Smooth muscle cell (in vitro differentiated cells): ENCODE measurements at regions not wholly inside any gene's neighbourhood (a gene's known extent, or its start where the extent isn't known, plus 50 kb on each side); places are given as distances from the start of the nearest gene placed in this dataset.

Experiments used
- DNase-seq: peaks from one replicate; lab custom pipeline; 2025; ENCODE audit not compliant: unreplicated experiment; lab: John Stamatoyannopoulos, UW
- H2AFZ ChIP-seq: fragments of 200-600 bp; sonication (generic); 2 replicates; pipeline ENCODE4 v1.6.0; 2016; ENCODE audit warnings: antibody characterized with exemption, low read depth, mild to moderate bottlenecking
- H3F3A ChIP-seq: fragments of 200-600 bp; sonication (generic); 2 replicates; pipeline ENCODE4 v1.6.0; 2017; ENCODE audit warnings: antibody characterized with exemption, low read depth
- H3K27ac ChIP-seq: fragments of 200-600 bp; sonication (generic); 2 replicates; pipeline ENCODE4 v1.5.1; 2016; ENCODE audit warnings: low read depth, mild to moderate bottlenecking
- H3K27me3 ChIP-seq: fragments of 200-600 bp; sonication (generic); 2 replicates; pipeline ENCODE4 v1.6.1; 2016; ENCODE audit warnings: low read depth, mild to moderate bottlenecking
- H3K36me3 ChIP-seq: fragments of 200-600 bp; sonication (generic); 2 replicates; pipeline ENCODE4 v1.5.1; 2016; ENCODE audit warnings: low read depth
- H3K4me1 ChIP-seq: fragments of 200-600 bp; sonication (generic); 2 replicates; pipeline ENCODE4 v1.5.1; 2016; ENCODE audit warnings: low read depth
- H3K4me2 ChIP-seq: fragments of 200-600 bp; sonication (generic); 2 replicates; pipeline ENCODE4 v1.6.0; 2016; ENCODE audit warnings: mild to moderate bottlenecking
- H3K4me3 ChIP-seq: fragments of 200-600 bp; sonication (generic); 2 replicates; pipeline ENCODE4 v1.5.1; 2016; ENCODE audit warnings: mild to moderate bottlenecking
- H3K79me2 ChIP-seq: fragments of 200-600 bp; sonication (generic); 2 replicates; pipeline ENCODE4 v1.6.0; 2016; ENCODE audit warnings: low read depth, mild to moderate bottlenecking
- H3K9ac ChIP-seq: fragments of 200-600 bp; sonication (generic); 2 replicates; pipeline ENCODE4 v1.6.0; 2016; ENCODE audit warnings: low read depth
- H3K9me3 ChIP-seq: fragments of 200-600 bp; sonication (generic); replicated peaks from 2 replicates; pipeline ENCODE4 v1.5.1; 2016; ENCODE audit warnings: low read depth
- H4K20me1 ChIP-seq: fragments of 200-600 bp; sonication (generic); 2 replicates; pipeline ENCODE4 v1.6.0; 2016; ENCODE audit warnings: low read depth
- CTCF ChIP-seq: fragments of 200-600 bp; sonication (generic); IDR thresholded peaks from 2 replicates; pipeline ENCODE4 v1.5.1; 2017; ENCODE audit warnings: borderline replicate concordance, mild to moderate bottlenecking, antibody characterized with exemption; ENCODE audit not compliant: insufficient read depth, poor library complexity, severe bottlenecking
- WGBS: methylation state at CpG from one replicate; pipeline ENCODE4 v1.1.7; 2016; ENCODE audit warnings: low lambda C conversion rate; 5-methylcytosine and 5-hydroxymethylcytosine counted together

GRCh38 chr5:84817953-84818352 lies 433.3 kb upstream of the EDIL3 start:
- no peak for DNase-seq
- Histone ChIP-seq H3K36me3 (no peaks in the 10 kb centered on the region), H3K27me3 (peaks cover 12% of the 10 kb centered on the region), H2AFZ (no peak overlapping the region), H3K4me3 (no peak overlapping the region), H3K27ac (no peak overlapping the region), H3K4me1 (no peaks in the 10 kb centered on the region), H3K9ac (no peak overlapping the region), H3K4me2 (no peak overlapping the region), H3F3A (no peaks in the 10 kb centered on the region), H3K9me3 (no peaks in the 10 kb centered on the region), H4K20me1 (no peaks in the 10 kb centered on the region), H3K79me2 (no peaks in the 10 kb centered on the region)
- TF ChIP-seq CTCF = no peak
- 98% methylated on average over 5 of the region's 5 CpGs for WGBS

GRCh38 chr5:84816746-84817547 lies 432.3 kb upstream of the EDIL3 start:
- WGBS = 37% methylated on average over 4 of the region's 4 CpGs
- Histone ChIP-seq H4K20me1 (no peaks in the 10 kb centered on the region), H3K36me3 (no peaks in the 10 kb centered on the region), H3K27me3 (peaks cover 12% of the 10 kb centered on the region), H2AFZ (no peak overlapping the region), H3K4me1 (no peaks in the 10 kb centered on the region), H3K79me2 (no peaks in the 10 kb centered on the region), H3K9ac (no peak overlapping the region), H3K9me3 (no peaks in the 10 kb centered on the region), H3K4me2 (peak overlapping the region; percentile 38), H3K4me3 (no peak overlapping the region), H3K27ac (no peak overlapping the region), H3F3A (no peaks in the 10 kb centered on the region)
- no peak for DNase-seq
- no peak for TF ChIP-seq CTCF

- Histone ChIP-seq H3K4me3 (no peak overlapping the region), H4K20me1 (no peaks in the 10 kb centered on the region), H3K4me1 (no peaks in the 10 kb centered on the region), H3K4me2 (no peak overlapping the region), H3K27ac (no peak overlapping the region), H3K27me3 (peaks cover 12% of the 10 kb centered on the region), H3K9ac (no peak overlapping the region), H3K36me3 (no peaks in the 10 kb centered on the region), H3F3A (no peaks in the 10 kb centered on the region), H2AFZ (no peak overlapping the region), H3K9me3 (no peaks in the 10 kb centered on the region), H3K79me2 (no peaks in the 10 kb centered on the region)
- TF ChIP-seq CTCF = no peak
- 95% methylated on average over 1 of the region's 1 CpG for WGBS
- no peak for DNase-seq
Observed at GRCh38 chr5:84816160-84816559, 431.5 kb upstream of the EDIL3 start.

GRCh38 chr5:84805473-84805872 lies 420.8 kb upstream of the EDIL3 start:
- H3K27ac ChIP-seq = no peak overlapping the region
- no peaks in the 10 kb centered on the region for H3K36me3 ChIP-seq
- H2AFZ ChIP-seq = no peak overlapping the region
- H3K9ac ChIP-seq = no peak overlapping the region
- no peaks in the 10 kb centered on the region for H3K4me1 ChIP-seq
- no peak overlapping the region for H3K4me3 ChIP-seq
- no peak for DNase-seq
- no peak for TF ChIP-seq CTCF
- H3K79me2 ChIP-seq = no peaks in the 10 kb centered on the region
- H3K4me2 ChIP-seq = no peak overlapping the region
- H4K20me1 ChIP-seq = no peaks in the 10 kb centered on the region
- no peaks in the 10 kb centered on the region for H3K27me3 ChIP-seq
- no peaks in the 10 kb centered on the region for H3F3A ChIP-seq
- no peaks in the 10 kb centered on the region for H3K9me3 ChIP-seq
